Left renal pelvis (tissue), 4 donors: ENCODE measurements at regions not wholly inside any gene's neighbourhood (a gene's known extent, or its start where the extent isn't known, plus 50 kb on each side); places are given as distances from the start of the nearest gene placed in this dataset.

Experiments used
- DNase-seq, 4 donors: peaks; one replicate each; pipeline ENCODE4 v3.0.0-alpha.2; 2013; ENCODE audit warnings: low read depth in 4 of 4, low spot score in 3 of 4

GRCh38 chr14:22513066-22513812 lies 75.8 kb downstream of the DAD1 start:
- no peak for DNase-seq

DNA sequence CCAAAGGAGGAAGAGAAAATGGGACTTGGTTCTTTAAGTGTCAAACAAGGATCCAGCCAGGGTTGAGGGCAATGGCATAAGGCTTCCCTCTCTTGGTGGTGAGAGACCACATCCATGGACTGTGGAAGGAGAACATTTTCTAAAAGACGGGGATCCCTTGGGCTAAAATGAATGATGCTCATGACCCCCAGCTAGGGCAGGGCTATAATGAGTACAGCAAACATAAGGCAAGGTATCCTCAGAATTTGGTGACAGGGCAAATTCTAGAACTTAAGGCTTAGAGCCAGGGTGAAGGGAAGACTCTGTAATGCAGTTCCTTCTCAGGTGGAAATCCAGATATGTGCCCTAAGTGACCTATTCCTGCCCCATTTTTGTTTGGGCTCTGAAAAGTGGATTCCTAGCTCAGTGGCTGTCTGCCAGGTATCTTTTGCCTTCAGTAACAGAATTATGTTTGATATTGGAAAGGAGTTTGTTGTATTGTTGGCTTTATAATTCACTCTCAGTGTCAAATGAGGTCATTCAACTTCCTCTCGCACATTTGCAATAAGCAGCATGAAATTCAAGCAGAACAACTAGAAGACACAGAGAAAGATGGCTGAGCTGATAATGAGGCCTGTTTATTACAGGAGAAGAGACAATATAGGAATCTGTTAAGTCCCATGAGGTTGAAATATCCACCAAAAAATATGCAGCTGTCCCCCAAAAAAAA lies 76.8 kb downstream of the DAD1 start:
- no peak for DNase-seq

- peak in 2 of 4 donors; percentile 46 to 60 for DNase-seq
These were observed 78.4 kb downstream of the DAD1 start for GRCh38 chr14:22510527-22511110.

- DNase-seq = no peak
These were observed 79.2 kb downstream of the DAD1 start for GRCh38 chr14:22509751-22510300.

DNA sequence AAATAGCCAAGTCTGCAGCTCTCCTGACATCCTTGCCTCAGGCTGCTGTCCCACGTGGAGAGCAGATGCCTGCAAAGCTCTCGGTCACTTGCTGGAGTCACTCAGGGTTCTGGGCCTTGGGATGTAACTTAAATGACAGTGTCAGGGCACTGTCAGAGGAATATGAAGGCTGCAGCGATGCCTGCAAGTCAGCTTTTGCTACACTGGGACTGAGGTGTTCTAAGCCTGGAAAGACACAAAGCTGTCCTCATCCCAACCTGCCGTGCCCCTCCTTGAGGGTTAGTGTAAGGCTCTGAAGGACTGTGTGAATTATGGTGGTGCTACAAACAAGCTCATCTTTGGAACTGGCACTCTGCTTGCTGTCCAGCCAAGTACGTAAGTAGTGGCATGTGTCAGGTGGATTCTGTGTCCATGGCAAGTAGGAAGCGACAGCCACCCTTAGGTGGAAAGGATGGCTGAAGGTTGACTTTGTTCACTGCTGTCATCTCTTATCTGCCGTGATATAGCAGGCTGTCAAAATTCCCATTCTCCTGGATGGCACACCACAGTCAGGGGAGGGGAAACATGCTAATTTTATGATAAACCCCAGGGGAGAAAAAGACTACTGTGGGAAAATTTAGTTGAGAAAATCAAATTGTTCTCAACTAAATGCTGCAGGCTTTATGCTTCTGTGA lies 79.9 kb downstream of the DAD1 start:
- DNase-seq = no peak

GRCh38 chr14:22508662-22509035 lies 80.4 kb downstream of the DAD1 start:
- no peak for DNase-seq

- DNase-seq = no peak
These were observed 80.9 kb downstream of the DAD1 start for GRCh38 chr14:22508150-22508457.

- no peak for DNase-seq
These were observed 82.2 kb downstream of the DAD1 start for GRCh38 chr14:22506778-22507351.

- no peak for DNase-seq
These were observed 82.7 kb downstream of the DAD1 start for GRCh38 chr14:22506378-22506710.

- DNase-seq = no peak
These were observed 83.2 kb downstream of the DAD1 start for GRCh38 chr14:22505697-22506377.

- no peak for DNase-seq
These were observed 83.7 kb downstream of the DAD1 start for GRCh38 chr14:22505309-22505696.

GRCh38 chr14:22502551-22502950 lies 86.5 kb downstream of the DAD1 start:
- no peak for DNase-seq

DNA sequence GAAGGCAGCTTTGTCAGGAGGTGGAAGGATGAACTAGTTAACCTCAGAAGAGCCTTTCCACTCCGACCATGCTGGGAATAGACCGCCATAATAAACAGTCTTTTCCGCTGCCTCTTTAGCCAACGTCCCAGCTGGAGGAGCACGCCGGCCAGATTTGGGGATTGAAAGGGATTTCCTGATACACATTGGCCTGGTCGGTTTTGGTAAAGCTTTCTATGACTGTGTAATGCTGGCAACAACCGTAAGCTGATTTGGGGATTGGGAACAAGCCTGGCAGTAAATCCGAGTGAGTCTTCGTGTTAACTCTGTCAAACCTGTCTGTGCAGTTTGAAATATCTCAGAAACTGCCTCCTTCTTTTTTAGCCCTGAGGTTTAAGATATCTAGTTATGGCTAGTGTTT lies 87.0 kb downstream of the DAD1 start:
- no peak for DNase-seq

DNA sequence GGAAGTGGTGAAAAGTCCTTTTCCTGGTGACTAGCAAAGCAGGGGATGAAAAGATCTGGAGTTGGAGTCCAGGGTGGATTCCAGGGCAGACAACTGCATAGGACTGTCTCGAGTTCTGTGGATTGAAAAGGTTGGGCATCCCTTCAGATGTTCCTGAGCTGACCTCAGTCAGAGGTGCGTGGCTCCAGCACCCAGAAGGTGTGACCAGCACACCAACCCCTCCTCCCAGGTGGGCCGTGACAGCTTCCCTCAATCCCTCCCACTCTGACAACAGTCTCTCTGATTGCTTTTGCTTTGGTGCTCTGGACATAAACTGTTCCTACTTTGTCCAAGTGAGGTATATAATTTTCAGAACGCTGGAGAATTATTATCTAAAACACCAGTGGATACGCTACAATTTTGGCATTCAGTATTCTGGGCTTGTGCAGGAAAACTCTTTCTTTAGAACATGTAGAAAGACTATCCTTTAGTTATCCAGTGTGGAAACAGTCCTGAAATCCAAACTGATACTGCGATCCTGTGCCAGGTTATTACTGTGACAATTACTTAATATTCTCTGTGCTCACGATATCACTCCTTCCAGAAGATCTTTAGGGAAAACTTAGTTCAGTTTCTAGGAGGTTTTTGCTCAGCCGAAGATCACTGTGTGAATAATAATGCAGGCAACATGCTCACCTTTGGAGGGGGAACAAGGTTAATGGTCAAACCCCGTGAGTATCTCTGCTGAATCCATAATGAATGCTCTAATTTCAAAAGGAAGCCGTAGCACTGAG lies 87.9 kb downstream of the DAD1 start:
- DNase-seq = no peak

- no peak for DNase-seq
These were observed 88.5 kb downstream of the DAD1 start for GRCh38 chr14:22500525-22500924.

DNA sequence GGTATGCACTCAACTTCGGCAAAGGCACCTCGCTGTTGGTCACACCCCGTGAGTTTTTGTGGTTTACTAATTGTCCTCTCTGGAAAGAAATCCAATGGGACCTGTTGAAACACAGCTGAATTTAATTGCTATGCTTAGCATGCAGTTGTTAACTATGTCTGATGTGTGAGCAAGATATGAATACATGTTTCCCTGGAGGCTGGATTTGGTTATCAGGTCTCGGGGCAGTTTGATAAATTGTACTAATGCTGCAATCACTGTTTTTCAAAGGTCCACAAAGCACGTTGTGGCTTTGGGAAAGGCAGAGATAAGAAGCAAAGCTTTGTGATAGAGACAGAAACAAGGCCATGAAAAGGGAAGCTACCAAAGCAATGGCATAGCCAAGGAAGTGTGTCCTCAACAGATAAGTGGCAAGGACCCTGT lies 91.3 kb downstream of the DAD1 start:
- DNase-seq = no peak

DNA sequence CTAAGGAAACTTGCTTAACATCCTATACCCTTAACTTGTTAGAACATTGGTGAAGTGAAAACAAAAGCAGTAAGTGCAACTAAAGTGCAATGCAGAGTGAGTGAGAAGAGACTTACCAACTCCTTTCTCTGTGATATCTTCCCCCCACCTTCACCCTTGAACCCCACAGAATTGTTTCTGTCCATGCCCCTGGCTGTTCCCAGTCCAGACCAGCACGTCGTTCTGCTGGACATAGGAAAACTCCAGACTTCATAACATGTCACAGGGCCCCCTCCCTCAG lies 91.9 kb downstream of the DAD1 start:
- no peak for DNase-seq

DNA sequence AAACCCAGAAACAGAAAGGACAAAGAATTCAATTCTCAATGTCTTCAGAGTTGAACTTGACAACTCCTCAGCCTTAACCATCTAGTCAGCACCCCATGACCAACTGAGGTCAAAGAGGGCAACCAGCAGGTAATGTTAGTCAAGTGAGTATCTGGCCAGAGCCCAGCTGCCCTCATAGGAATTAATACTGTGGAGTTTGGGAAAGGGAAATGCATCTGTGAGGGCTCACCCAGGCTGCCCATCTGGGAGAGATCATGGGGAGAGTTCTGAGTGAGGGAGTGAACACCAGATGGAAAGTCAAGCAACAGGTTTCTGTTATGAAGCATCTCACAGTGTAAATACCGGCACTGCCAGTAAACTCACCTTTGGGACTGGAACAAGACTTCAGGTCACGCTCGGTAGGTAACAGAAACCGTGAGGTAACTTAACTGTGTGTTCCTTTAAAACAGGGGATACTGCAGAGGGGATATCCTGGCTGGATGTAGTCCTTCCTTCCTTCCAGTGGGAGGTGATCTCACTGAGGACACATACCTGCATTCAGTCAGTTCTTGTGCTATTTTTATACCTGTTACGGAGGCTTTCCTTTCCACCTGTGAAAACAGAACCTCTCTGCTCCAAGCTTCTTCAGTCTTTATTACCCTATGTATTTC lies 94.4 kb downstream of the DAD1 start:
- DNase-seq = no peak

DNA sequence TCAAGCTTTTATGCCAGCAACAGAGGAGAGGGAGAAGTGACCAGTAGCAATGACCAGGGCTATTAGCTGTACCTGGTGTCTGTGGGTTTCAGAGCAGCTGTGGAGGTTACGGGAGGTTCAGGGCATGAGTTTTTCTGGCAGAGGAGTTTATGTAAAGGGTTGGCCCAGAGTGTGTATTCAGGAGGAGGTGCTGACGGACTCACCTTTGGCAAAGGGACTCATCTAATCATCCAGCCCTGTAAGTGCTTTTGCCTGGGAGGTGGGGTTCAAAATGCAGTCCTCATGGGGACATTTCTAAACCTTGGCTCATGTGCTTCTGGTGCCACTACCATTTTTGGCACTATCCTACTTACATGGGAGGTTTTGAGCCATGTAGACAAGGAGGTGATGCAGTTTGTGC lies 95.3 kb downstream of the DAD1 start:
- DNase-seq = no peak
